ENCODE measurements at regions not wholly inside any gene's neighbourhood (a gene's known extent, or its start where the extent isn't known, plus 50 kb on each side); places are given as distances from the start of the nearest gene placed in this dataset.

DNA sequence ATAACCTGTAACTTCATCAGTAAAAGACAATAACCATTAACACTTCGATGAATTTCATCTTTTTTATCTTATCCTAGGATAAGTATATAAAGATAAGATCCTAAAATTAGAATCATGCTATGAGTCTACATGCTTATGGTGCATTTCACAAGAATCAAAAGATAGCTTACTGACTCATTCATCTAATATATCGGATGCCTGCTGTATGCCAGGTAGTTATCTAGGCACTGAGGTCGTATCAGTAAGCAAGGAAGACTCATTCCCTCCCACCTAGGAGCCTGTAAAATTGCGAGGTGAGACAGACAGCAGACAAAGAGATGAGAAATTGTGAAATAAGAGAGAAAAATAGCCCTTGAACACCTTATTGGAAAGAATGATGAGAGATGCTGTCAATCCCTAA lies 240.6 kb upstream of the ADAMTSL1 start:
- TF ChIP-seq CTCF (IDR thresholded peaks at IDR 0.05; ENCODE audit: control insufficient read depth, extremely low read depth, insufficient read depth), result no peak
- DNase-seq (ENCODE audit: low read depth), result no peak
- no peak overlapping the region for H3K4me3 ChIP-seq (ENCODE audit: low read depth, low read length)

GRCh38 chr9:18233776-18234445 lies 240.0 kb upstream of the ADAMTSL1 start:
- no peak for TF ChIP-seq CTCF (IDR thresholded peaks at IDR 0.05; ENCODE audit: control insufficient read depth, extremely low read depth, insufficient read depth)
- no peak for DNase-seq (ENCODE audit: low read depth)

DNA sequence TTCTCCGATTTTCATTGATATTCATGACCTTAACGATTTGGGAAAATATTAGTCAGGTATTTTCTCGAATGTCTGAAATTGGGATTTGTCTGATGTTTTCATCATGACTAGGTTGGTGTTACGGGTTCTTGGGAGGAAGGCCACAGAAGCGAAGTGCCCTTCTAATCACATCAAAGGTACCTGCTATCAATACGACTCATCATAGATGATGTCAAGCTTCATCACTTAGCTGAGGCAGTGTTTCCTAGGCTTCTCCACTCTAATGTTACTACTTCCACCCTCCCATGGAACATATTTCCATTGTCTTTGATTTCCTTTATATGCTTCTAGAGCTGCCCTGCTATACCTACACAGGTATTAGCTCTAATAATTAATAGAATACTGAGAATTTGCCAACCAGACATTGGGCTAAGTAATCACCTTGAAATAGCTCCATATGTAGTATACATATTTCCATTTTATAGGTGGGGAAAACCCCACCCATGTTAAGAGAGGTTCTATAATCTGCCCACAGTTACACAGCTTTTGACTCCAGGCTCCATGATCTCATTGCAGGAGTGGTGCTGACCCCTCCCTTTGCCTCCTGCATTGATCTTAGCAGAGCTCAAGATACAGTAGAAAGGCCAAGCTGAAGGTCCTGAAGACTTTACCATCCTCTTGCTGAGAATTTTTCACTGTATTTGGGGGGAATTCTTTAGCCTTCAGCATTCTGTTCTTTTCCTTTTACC lies 238.6 kb upstream of the ADAMTSL1 start:
- no peak for DNase-seq (ENCODE audit: low read depth)
- no peak for TF ChIP-seq CTCF (IDR thresholded peaks at IDR 0.05; ENCODE audit: control insufficient read depth, extremely low read depth, insufficient read depth)
- no peak overlapping the region for H3K4me3 ChIP-seq (ENCODE audit: low read depth, low read length)

More at GRCh38 chr9:18233776-18234445, 240.0 kb upstream of the ADAMTSL1 start:
- no peak overlapping the region for H3K4me3 ChIP-seq (ENCODE audit: low read depth, low read length)

DNA sequence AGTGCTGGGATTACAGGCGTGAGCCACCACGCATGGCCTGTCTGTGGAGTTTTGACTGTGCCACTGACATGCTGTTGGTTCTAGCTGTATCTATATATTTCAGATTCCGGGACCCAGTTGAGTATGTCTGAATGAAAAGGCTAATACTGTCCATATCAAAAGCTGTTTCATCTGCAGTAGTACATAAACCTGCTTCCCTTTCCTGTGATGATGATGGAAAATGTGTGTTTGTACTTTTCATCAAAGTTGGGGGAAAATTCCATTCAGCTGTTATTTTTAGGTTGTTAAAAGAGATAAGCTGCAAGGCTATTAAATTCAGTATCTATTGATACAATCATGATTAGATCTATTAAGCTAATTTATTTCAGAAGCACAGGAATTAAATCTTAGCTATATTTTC lies 237.6 kb upstream of the ADAMTSL1 start:
- no peak for TF ChIP-seq CTCF (IDR thresholded peaks at IDR 0.05; ENCODE audit: control insufficient read depth, extremely low read depth, insufficient read depth)

DNA sequence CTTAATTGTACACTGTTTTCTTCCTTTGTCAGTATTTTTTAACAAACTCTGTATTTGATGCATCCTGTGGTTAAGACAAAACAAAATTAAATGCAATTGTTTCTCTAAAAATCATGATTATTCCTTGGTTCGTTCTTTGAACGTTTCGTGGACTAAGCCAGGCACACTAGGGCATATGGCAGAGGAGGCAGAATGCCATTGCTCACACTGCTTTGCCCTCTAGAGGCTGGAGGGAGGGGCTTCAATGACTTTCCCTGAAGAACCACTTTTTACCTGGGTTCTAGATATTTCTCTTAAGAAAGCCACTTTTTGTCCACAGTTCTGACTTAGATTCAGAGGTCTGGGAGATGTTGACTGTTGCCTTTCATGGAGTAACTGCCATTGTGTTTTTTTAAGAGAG lies 236.2 kb upstream of the ADAMTSL1 start:
- no peak for DNase-seq (ENCODE audit: low read depth)
- no peak overlapping the region for H3K4me3 ChIP-seq (ENCODE audit: low read depth, low read length)
- no peak for TF ChIP-seq CTCF (IDR thresholded peaks at IDR 0.05; ENCODE audit: control insufficient read depth, extremely low read depth, insufficient read depth)

More for the DNA sequence above, 237.6 kb upstream of the ADAMTSL1 start:
- H3K4me3 ChIP-seq (ENCODE audit: low read depth, low read length), result no peak overlapping the region
- DNase-seq (ENCODE audit: low read depth), result no peak

GRCh38 chr9:18238254-18238653 lies 235.7 kb upstream of the ADAMTSL1 start:
- H3K4me3 ChIP-seq (ENCODE audit: low read depth, low read length), result no peak overlapping the region
- TF ChIP-seq CTCF (IDR thresholded peaks at IDR 0.05; ENCODE audit: control insufficient read depth, extremely low read depth, insufficient read depth), result no peak
- DNase-seq (ENCODE audit: low read depth), result no peak

All from LNCaP clone FGC (cell line).